NCI-H460 (cell line): ENCODE measurements at regions not wholly inside any gene's neighbourhood (a gene's known extent, or its start where the extent isn't known, plus 50 kb on each side); places are given as distances from the start of the nearest gene placed in this dataset.

Experiments used
- DNase-seq: peaks from one replicate; pipeline ENCODE4 v3.0.0-alpha.2; 2016; ENCODE audit warnings: low read depth; ENCODE audit errors: extremely low read depth

DNA sequence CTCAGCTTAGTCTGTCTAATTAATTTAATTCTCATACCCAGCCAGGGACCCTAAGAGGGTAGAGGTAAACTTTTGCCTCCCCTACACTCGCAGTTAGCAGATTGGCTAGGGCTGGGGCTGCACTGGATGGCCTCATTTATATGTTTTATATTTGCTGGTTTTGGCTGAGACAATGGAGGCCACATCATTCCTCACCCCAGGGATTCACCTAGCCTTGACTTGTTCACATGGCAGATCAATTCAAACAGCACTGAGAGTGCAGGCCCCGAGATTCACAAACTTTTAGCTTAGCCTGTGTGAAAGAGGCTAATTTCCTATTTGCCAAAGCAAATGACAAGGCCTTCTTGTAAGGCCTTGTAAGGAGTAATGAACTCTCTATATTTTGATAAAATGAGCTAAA, 844.4 kb downstream of the ARAP2 start:
- no peak for DNase-seq

DNA sequence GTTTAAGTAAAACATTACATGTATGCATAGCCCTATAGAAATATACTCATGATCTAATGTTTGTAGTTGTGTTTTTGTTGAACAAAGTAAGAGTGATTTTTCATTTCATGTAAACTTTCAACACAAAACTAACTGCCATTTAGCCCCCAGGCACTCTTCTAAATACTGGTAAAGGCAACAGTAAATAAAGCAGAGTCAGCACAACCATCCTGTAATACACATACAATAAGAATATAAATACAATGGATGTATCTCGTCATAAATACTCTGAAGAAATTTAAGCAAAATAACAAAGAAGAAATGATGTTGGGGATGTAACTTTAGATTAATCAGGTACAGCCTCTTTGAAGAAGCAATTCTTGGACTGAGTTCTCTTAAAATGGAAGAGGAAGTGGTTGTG, 821.2 kb downstream of the ARAP2 start:
- DNase-seq = no peak

DNA sequence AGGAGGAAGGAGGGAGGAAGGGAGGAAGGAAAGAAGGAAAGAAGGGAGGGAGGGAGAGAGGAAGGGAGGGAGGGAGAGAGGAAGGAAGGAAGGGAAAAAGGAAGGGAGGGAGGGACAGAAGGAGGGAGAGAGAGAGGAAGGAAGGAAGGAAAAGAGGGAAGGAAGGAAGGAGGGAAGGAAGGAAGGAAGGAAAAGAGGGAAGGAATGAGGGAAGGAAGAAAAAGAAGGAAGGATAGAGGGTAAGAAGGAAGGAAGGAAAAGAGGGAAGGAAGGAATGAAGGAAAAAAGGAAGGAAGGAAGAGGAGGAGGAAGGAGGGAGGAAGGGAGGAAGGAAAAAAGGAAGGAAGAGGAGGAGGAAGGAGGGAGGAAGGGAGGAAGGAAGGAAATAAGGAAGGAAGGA, 796.8 kb downstream of the ARAP2 start:
- no peak for DNase-seq

DNA sequence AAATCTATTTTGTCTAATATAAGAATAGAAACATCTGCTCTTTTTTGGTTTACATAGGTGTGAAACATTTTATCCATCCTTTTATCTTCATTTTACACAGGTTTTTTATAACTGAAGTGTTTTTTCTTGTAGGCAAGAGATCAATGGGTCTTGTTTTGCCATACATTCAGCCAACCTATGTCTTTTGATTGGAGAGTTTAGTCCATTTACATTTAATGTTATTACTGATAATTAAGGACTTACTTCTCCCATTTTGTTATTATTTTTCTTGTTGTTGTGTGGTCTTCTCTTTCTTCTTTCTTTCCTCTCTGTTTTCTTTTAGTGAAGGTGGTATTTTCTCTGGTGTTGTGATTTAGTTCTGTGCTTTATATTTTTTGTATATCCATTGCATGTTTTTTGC, 785.3 kb downstream of the ARAP2 start:
- DNase-seq = no peak

DNA sequence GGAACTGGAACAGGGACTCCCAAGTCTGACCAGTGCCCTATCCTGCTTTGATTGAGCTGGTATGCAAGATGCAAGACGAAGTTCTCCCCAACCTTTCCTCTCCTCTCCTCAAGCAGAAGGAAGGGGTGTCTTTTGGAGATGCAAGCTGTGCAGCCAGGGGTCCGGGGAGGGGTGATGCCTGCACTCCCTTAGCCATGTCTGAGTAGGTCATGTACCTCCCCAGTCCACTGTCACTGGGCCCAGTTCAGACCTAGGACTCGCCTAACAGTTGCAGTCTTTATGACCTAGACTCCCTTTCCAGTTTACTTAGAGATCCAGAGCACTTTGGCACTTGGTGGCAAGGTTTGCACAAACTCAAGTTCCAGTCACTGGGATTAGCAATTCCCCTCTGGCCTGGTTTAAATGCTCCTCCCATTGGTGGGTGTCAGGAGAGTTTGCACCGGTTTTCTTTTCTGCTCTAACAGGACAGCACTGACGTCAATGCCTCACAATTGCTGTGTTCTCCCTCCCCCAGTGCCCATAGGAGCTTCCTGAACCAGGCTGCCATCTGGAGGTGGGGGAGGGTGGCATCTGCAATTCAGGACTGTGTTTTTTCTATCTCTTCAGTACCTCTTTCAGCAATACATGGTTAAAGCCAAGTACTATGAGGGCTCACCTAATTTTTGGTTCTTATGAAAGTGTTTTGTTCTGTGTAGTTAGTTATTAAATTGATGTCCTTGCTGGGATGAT, 782.2 kb downstream of the ARAP2 start:
- DNase-seq = no peak

DNA sequence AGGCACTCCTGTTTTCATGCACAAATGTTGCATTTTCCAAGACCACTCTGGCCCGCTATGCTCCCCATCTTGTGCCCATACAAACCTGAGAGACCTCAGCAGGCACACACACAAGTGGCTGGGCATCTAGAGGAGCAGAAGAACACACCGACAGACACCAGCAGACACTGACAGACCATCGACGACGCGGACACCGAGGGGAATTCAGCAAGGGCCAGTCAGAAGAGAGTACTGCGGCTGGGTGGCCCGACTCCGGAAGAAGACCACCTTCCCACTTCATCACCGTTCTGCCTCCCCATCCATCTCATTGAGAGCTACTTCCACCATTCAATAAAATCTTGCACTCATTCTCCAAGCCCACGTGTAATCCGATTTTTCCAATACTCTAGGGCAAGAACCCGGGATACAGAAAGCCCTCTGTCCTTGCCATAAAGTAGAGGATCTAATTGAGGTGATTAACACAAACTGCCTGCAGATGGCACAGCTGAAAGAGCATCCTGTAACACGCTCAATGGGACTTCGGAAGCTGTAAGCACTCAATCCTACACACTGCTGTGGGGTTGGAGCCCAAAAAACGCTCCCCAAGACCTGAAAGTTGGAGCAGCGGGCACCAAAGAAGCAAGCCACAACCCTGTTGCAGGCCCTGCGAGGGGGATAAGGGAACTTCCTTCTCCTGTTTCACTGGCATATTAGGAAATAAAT, 780.9 kb downstream of the ARAP2 start:
- no peak for DNase-seq

DNA sequence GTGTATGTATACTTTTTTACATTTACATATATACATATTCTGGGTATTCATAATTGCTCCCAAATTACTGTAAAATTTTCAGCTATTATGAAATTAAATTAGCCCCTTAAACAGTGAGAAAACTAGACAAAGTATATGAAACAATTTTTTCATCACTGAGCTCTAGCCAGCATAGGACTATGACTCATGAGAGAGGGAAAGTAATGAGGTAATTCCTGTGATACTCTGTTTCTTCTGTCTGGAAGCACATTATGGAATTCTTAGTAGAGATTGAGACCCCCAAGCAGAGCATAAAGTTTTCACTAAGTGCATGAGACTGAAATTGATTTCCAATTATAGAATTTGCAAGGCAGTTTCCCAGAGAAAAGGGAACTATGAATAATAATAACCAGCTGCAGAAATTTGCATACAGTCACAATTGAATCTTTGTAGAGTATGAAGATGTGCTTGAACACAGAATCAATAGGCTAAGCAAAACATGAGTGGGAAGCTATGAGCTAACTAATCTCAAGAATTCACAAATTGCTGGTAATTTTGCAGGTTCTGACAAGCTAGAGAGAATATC, 779.3 kb downstream of the ARAP2 start:
- DNase-seq = no peak

DNA sequence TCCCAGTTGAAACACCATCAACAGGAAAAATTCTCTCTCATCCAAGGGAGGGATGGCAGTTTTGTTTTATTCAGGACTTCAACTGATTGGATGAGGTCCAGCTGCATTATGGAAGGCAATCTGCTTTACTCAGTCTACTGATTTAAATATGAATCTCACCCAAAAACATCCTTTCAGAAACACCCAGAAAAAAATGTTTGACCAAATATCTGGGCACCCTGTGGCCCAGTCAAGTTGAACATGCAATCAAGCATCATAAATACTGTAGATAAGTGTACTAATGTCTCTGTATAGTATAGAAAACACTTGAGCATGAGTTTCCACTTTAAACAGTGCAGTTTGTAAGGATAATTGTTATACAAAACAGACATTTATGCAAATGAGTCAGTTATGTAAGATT, 753.2 kb downstream of the ARAP2 start:
- no peak for DNase-seq

DNA sequence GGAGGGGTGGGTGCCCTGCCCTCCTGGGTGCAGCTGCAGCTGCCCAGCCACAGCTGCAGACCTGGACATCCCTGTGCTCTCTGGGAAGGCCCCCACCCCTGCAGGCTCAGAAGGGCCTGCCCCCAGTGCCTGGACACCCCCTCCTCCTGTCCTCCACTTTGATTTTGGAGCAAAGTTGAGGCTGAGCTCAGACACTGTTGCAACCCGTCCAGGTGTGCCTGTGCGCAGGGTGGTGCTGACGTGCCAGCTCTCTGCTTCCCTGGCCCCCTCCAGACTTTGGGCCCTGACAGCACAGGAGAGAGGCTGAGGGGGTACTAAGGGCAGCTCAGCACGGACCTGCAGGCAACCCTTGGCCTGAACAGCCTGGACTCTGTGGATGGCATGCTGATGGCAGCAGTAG, 750.3 kb downstream of the ARAP2 start:
- no peak for DNase-seq

DNA sequence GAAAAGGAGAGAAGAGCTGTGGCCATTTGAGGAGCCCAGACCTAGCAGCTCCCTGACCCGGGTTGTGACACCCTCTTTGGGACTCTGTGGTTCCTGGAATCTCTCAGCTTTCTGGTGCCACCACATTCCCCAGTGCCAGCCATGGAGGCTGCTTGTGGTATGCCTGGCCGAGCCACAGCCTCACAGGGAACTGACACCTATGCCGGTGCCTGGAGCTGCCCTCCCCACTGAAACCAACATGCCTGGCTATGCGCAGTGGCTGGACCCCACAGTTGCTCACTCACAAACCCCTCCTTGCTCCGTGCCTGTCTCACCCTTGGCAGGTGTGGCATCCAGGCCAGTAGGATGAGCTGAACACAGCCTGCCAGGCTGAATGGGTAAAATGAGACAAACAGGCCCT, 749.4 kb downstream of the ARAP2 start:
- DNase-seq = no peak

DNA sequence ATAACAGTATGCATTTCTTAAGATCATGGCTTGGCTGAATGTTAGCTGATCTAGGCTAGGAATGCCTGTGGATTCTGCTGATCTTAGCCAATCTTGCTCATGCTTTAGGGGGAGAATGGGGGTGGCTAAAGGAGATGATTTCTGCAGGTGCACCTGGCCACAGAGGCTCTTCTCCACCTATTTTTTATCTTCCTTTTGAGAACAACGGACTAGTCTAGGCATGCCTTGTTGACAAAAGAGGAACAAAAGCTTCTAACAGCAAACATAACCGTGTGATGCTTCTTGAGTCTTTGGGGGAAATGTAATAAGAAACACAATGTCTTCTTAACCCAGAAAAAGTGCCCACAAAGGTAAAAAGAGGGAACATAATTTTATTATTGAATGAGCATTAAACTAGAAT, 743.5 kb downstream of the ARAP2 start:
- DNase-seq = no peak

DNA sequence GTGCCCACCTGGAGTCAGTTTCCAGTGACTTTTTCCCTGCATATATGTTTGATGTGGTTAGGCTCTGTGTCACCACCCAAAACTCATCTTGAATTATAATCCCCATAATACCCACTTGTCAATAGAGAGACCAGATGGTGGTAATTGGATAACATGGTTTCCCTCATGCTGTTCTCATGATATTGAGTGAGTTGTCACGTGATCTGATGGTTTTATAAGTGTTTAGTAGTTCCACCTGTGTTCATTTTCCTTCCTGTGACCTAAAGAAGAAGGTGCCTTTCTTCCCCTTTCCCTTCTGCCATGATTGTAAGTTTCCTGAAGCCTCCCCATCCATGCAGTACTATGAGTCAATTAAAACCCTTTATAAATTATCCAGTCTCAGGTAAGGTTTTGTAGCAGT, 740.9 kb downstream of the ARAP2 start:
- DNase-seq = no peak

DNA sequence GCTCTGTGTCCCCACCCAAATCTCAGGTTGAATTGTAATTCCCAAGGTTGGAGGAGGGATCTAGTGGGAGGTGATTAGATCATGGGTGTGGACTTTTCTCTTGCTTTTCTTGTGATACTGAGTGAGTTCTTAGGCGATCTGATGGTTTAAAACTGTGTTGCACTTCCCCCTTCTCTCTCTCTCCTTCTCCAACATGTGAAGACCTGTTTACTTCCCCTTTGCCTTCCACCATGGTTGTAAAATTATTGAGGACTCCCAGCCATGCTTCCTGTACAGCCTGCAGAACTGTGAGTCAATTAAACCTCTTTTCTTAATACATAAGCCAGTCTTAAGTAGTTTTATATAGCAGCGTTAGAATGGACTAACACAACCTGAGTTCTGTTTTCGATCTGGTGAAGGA, 738.2 kb downstream of the ARAP2 start:
- no peak for DNase-seq

DNA sequence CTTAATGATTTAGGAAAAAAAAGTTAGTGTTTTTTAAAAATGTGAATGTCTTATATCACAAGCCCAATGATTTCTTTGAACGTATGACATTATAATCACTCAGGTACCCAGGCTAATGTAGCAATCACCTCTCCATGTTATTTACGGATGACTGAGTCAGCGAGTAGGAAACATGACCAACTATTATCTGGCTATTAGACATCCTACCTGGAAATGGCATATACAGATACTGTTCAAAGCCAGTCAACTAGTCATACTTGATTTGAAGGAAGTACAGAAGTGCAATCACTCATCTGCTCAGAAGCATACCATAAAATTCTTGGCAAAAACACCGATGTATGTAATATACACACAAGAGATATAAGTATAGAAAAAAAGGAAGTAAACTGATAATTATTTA, 732.5 kb downstream of the ARAP2 start:
- DNase-seq = no peak

DNA sequence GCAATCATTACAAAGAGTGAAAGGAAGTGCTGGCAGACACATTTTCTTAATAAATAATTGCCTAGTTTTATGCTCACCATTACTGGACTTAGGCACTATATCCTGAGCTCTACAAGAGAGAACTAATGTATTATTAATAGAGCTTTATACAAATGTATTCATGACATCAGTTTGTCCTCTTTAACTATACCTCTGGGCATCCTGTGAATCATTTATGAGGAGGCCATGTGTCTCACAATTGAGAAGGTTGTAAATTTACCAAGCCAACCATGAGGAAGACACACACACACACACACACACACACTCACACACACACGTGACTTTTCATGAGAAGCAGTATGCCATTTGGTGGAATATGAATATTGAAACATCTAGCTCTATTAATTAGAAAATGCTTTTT, 728.2 kb downstream of the ARAP2 start:
- DNase-seq = no peak

DNA sequence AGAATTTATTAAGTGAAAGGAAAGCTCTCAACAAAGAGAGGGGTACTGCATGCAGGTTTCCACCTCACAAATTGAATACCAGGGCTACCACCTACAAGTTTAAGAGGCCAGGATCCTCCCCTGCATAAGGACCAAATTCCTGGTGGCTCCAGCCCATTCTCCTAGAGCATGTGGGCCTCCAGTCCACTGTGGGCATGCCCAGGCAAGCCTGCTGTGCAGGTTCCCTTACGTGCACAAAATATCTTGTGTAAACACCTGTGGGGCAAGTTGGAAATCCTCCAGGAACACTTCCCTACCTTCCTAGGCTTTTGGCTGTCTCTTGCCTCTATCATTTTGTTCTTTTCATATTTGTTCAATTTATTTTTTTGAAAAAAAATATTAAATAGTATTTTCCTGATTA, 724.3 kb downstream of the ARAP2 start:
- no peak for DNase-seq

DNA sequence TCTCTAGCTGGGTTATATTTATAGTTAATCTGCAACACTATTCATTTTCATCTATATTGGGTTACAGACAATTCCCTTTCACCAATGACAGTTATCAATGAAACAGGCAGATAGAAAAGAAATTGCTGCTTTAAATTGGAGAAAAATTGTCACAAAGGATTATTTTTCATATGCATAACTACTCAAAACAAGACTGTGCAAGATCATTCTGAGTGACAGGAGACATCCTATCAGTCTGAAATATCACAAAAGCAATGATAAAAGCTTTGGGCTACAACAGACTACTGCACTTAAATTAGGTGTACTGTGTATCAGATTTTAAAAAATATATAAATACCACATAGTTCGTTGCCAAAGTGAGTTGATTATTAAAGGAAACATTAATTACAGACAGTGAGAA, 722.6 kb downstream of the ARAP2 start:
- DNase-seq = no peak

DNA sequence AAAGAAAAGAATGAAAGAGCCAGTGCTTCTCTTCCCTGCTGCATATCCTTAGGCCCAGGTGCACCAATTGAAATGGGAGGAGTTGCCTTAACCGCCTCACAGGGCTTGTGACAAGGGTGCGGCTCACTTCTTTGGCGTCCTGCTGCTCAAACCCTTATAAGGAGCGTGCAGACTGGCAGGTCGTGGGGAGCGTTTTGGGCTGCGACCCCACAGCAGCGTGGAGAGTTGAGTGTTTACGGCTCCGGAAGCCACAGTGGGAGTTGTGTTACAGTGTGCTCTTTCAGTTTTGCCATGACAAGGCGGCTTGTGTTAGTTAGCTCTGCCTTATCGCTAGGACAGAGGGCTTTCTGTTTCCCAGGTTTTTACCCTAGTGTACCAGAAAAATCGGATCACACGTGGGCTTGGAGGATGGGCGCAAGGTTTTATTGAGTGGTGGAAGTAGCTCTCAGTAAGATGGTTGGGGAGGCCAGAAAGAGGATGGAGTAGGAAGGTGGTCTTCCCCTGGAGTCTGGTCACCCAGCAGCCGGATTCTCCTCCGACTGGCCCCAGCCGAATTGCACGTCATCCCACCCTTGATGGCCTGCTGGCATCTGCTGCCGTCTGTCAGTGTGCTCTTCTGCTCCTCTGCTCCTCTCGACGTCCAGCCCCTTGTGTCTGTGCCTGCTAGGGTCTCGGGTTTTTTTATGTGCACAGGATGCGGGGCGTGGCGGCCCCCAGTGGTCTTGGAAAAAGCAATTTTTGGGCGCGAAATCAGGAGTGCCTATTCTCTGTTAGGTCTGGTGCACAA, 718.9 kb downstream of the ARAP2 start:
- DNase-seq = no peak

DNA sequence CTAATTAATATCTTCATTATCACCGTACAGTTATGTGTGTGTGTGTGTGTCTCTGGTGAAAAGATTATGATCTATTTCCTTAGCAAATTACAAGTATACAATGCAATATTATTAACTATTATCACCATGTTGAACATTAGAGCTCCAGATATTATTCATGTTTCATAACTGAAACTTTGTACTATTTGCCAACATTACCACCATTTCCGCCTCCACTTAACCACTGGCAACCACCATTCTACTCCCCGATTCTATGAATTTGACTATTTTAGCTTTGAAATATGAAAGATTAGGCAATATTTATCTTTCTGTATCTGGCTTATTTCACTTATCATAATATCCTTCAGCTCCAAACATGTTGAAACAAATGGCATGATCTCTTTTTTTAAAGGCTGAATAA, 717.9 kb downstream of the ARAP2 start:
- no peak for DNase-seq

DNA sequence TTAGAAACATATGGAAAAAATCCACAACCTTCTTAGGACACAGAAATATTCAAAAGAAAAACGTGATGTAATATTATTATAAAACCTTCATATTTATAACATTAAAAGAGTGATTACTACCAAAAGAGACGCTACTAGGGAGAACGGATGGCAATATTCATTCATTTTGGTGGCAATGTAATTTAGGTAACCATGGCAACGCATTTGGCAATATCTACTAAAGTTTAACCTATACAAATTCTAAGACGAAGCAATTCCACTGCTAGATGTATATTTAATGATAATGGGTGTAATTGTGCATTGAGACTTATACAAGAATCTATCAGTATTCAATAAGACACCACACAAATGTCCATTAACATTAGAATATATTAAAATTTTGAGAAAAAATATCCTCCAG, 709.4 kb downstream of the ARAP2 start:
- no peak for DNase-seq

DNA sequence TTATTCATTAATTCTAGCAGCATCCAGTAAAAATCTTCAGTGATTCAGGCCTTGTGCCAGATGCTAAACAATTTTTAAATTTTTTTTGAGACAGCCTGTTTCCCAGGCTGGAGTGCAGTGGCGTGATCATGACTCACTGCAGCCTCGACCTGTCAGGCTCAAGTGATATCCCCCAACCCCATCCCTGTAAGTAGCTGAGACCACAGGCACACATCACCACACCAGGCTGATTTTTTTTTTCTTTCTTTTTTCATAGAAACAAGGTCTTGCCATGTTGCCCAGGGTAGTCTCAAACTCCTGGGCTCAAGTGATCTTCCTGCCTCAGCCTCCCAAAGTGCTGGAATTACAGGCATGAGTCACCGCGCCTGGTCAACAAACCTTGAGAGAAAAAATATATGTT, 705.5 kb downstream of the ARAP2 start:
- no peak for DNase-seq
